ENCODE measurements at regions not wholly inside any gene's neighbourhood (a gene's known extent, or its start where the extent isn't known, plus 50 kb on each side); places are given as distances from the start of the nearest gene placed in this dataset.
"Not testable (repeated sequence)": the region's sequence is repeated elsewhere in the genome, so short reads cannot be mapped to it uniquely, and the experiment has no call there.

GRCh38 chr9:18294229-18294628 lies 179.7 kb upstream of the ADAMTSL1 start:
- no peak for DNase-seq (ENCODE audit: low read depth)

- no peak for DNase-seq (ENCODE audit: low read depth)
These were observed 177.3 kb upstream of the ADAMTSL1 start for GRCh38 chr9:18296702-18297055.

- no peak for DNase-seq (ENCODE audit: low read depth)
These were observed 176.7 kb upstream of the ADAMTSL1 start for GRCh38 chr9:18297056-18297841.

GRCh38 chr9:18299449-18299848 lies 174.5 kb upstream of the ADAMTSL1 start:
- DNase-seq (ENCODE audit: low read depth) = no peak

- not testable (repeated sequence) for DNase-seq (ENCODE audit: low read depth)
These were observed 168.7 kb upstream of the ADAMTSL1 start for GRCh38 chr9:18305167-18305806.

GRCh38 chr9:18314316-18314715 lies 159.6 kb upstream of the ADAMTSL1 start:
- DNase-seq (ENCODE audit: low read depth) = no peak

- no peak for DNase-seq (ENCODE audit: low read depth)
These were observed 156.1 kb upstream of the ADAMTSL1 start for GRCh38 chr9:18317896-18318295.

- no peak for DNase-seq (ENCODE audit: low read depth)
These were observed 154.0 kb upstream of the ADAMTSL1 start for GRCh38 chr9:18319918-18320445.

- DNase-seq (ENCODE audit: low read depth) = no peak
These were observed 148.8 kb upstream of the ADAMTSL1 start for GRCh38 chr9:18324928-18325745.

GRCh38 chr9:18325746-18326011 lies 148.3 kb upstream of the ADAMTSL1 start:
- not testable (repeated sequence) for DNase-seq (ENCODE audit: low read depth)

GRCh38 chr9:18327121-18327520 lies 146.8 kb upstream of the ADAMTSL1 start:
- no peak for DNase-seq (ENCODE audit: low read depth)

GRCh38 chr9:18330401-18331309 lies 143.3 kb upstream of the ADAMTSL1 start:
- DNase-seq (ENCODE audit: low read depth) = no peak

GRCh38 chr9:18331310-18331684 lies 142.7 kb upstream of the ADAMTSL1 start:
- no peak for DNase-seq (ENCODE audit: low read depth)

GRCh38 chr9:18331808-18332209 lies 142.1 kb upstream of the ADAMTSL1 start:
- DNase-seq (ENCODE audit: low read depth) = no peak

- no peak for DNase-seq (ENCODE audit: low read depth)
These were observed 140.8 kb upstream of the ADAMTSL1 start for GRCh38 chr9:18333157-18333556.

- no peak for DNase-seq (ENCODE audit: low read depth)
These were observed 138.1 kb upstream of the ADAMTSL1 start for GRCh38 chr9:18335825-18336224.

- DNase-seq (ENCODE audit: low read depth) = no peak
These were observed 135.9 kb upstream of the ADAMTSL1 start for GRCh38 chr9:18338042-18338441.

- no peak for DNase-seq (ENCODE audit: low read depth)
These were observed 130.2 kb upstream of the ADAMTSL1 start for GRCh38 chr9:18343784-18344183.

- no peak for DNase-seq (ENCODE audit: low read depth)
These were observed 127.2 kb upstream of the ADAMTSL1 start for GRCh38 chr9:18346745-18347144.

GRCh38 chr9:18347386-18348082 lies 126.4 kb upstream of the ADAMTSL1 start:
- DNase-seq (ENCODE audit: low read depth) = no peak

- DNase-seq (ENCODE audit: low read depth) = no peak
These were observed 125.9 kb upstream of the ADAMTSL1 start for GRCh38 chr9:18348083-18348475.

All from CMK (cell line).